Kidney epithelial cell (primary cell): ENCODE measurements at regions not wholly inside any gene's neighbourhood (a gene's known extent, or its start where the extent isn't known, plus 50 kb on each side); places are given as distances from the start of the nearest gene placed in this dataset.

ENCODE experiments used
- DNase-seq: peaks from one replicate; pipeline ENCODE4 v3.0.0-alpha.2; 2010; ENCODE audit warnings: low read depth
- H3K27me3 ChIP-seq: 2 replicates; pipeline ENCODE4 v1.6.0; 2011; ENCODE audit warnings: low read length; ENCODE audit not compliant: control insufficient read depth, insufficient read depth
- H3K36me3 ChIP-seq: 2 replicates; pipeline ENCODE4 v1.5.1; 2011; ENCODE audit warnings: low read length; ENCODE audit not compliant: control insufficient read depth, insufficient read depth
- H3K4me3 ChIP-seq: 2 replicates; pipeline ENCODE4 v1.5.1; 2011; ENCODE audit warnings: low read depth, mild to moderate bottlenecking, control low read depth, low read length
- CTCF ChIP-seq: IDR thresholded peaks from 2 replicates; pipeline ENCODE4 v1.5.1; 2011; ENCODE audit warnings: mild to moderate bottlenecking, moderate library complexity, low read length, control low read depth, inconsistent platforms; ENCODE audit not compliant: insufficient read depth, poor library complexity, severe bottlenecking

GRCh38 chr5:73267766-73268435 is 94.9 kb downstream of the TMEM174 start:
- Histone ChIP-seq H3K4me3 (no peak overlapping the region), H3K27me3 (no peaks in the 10 kb centered on the region), H3K36me3 (no peaks in the 10 kb centered on the region)
- no peak for DNase-seq
- no peak for TF ChIP-seq CTCF

GRCh38 chr5:73266925-73267765 is 94.2 kb downstream of the TMEM174 start:
- DNase-seq: no peak
- Histone ChIP-seq H3K36me3 (no peaks in the 10 kb centered on the region), H3K4me3 (no peak overlapping the region), H3K27me3 (no peaks in the 10 kb centered on the region)
- TF ChIP-seq CTCF: no peak

- DNase-seq: no peak
- H3K4me3 ChIP-seq: no peak overlapping the region
- H3K36me3 ChIP-seq: no peaks in the 10 kb centered on the region
- no peak for TF ChIP-seq CTCF
- no peaks in the 10 kb centered on the region for H3K27me3 ChIP-seq
These were observed 93.3 kb downstream of the TMEM174 start for GRCh38 chr5:73266176-73266738.

GRCh38 chr5:73265641-73266040 is 92.6 kb downstream of the TMEM174 start:
- TF ChIP-seq CTCF: no peak
- Histone ChIP-seq H3K4me3 (no peak overlapping the region), H3K36me3 (no peaks in the 10 kb centered on the region), H3K27me3 (no peaks in the 10 kb centered on the region)
- no peak for DNase-seq

- DNase-seq: no peak
- no peaks in the 10 kb centered on the region for H3K27me3 ChIP-seq
- no peak overlapping the region for H3K4me3 ChIP-seq
- no peak for TF ChIP-seq CTCF
- H3K36me3 ChIP-seq: no peaks in the 10 kb centered on the region
These were observed 91.6 kb downstream of the TMEM174 start for GRCh38 chr5:73264631-73265030.
